ENCODE measurements at regions not wholly inside any gene's neighbourhood (a gene's known extent, or its start where the extent isn't known, plus 50 kb on each side); places are given as distances from the start of the nearest gene placed in this dataset.
"Not testable (repeated sequence)": the region's sequence is repeated elsewhere in the genome, so short reads cannot be mapped to it uniquely, and the experiment has no call there.

- DNase-seq, result no peak
Measured at GRCh38 chr7:85875398-85875797, 688.5 kb upstream of the SEMA3D start.

GRCh38 chr7:85866540-85866939 lies 679.7 kb upstream of the SEMA3D start:
- no peak for DNase-seq

GRCh38 chr7:85851571-85852193 lies 664.8 kb upstream of the SEMA3D start:
- no peak for DNase-seq

DNA sequence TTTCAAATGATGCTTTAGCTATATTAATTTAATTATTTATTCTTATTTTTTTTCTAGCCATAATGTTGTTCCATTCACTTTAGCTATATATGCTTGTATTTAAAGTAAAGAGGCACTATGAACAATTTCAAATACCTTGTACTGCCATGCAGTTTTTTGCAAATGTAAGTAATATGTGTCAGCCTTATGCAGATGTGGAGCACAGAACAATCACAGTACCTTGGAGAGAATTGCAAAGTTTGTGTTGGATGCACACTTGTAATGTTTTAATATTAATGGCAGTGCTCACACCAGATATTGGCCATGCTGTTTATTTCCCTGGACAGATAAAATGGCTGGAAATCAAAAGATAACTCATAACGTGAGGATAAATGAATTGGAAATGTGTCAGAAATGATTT lies 663.5 kb upstream of the SEMA3D start:
- DNase-seq, result no peak

- no peak for DNase-seq
Measured at GRCh38 chr7:85840554-85840953, 653.7 kb upstream of the SEMA3D start.

DNA sequence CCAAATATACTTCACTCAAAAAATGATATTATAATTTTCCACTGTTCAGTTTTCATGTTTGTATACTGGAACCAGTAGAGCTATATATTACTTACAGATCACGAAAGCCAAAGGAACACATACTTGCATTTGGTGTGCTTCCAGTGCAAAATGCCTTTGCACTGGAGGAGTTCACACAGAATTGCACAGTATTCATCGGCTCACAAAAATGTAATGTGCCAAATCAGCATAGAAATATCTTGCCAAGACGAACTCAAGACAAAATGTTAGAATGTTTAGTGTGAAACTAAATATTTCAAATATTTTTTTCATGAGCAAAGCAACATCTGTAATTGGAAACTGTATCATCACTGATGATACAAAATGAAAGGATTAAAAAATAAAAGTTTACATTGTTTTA lies 646.2 kb upstream of the SEMA3D start:
- DNase-seq, result no peak

- DNase-seq, result no peak
Measured at GRCh38 chr7:85830982-85831381, 644.1 kb upstream of the SEMA3D start.

GRCh38 chr7:85829817-85830432 lies 643.1 kb upstream of the SEMA3D start:
- no peak for DNase-seq

GRCh38 chr7:85829176-85829575 lies 642.3 kb upstream of the SEMA3D start:
- no peak for DNase-seq

- DNase-seq, result no peak
Measured at GRCh38 chr7:85828614-85829013, 641.8 kb upstream of the SEMA3D start.

- DNase-seq, result no peak
Measured at GRCh38 chr7:85823396-85824080, 636.7 kb upstream of the SEMA3D start.

DNA sequence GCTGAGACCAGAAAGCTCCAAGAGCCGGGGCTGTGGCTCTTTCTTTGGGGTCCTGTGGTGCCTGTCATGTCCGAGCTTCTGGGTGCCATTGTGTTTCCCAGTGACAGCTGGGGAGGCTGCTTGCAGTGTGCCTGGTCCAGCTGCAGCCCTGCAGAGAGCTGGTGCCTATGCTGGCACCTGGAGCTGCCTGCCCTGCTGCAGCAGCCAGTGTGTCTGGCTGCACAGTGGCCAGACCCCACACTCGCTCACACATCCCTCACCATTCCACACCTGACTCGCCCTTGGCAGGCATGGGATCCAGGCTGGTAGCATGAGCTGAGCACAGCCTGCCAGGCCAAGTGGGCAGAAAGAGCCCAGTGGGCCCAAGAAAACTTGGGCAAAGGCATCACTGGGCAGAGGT lies 635.1 kb upstream of the SEMA3D start:
- no peak for DNase-seq

DNA sequence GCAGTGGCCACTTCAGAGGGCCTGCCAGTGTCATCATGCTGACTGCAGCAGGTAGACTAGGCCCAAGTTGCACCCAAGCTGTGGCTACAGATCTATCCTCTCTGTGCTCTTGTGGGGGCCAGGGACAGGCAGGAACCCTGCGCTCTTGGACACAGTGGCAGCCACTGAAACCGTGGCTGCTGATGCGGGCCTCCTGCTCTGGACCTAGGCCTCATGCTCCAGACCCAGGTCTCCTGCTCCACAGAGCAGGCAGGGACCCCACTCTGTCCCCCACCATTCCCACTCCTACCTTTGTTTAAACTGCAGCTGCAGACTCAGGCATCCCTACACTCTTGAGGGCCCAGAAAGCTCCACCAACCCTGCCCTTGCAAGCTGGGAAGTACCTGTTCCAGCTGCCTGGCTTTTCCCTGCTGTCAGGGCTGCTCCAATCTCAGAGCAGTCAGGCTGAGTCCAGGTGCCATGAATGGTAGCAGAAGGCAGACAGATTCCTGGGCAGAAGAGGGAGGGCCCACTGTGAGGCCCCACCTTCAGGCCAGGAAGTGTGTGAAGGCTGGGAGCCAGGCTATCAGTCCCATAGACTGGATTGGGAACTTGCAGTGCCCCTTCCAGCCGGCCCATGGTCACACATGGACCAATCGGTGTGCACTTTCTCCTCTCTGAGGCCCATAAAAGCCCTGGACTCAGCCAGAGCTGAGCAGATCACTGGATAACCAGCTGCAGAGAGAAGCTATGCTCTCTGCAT lies 634.0 kb upstream of the SEMA3D start:
- DNase-seq, result no peak

DNA sequence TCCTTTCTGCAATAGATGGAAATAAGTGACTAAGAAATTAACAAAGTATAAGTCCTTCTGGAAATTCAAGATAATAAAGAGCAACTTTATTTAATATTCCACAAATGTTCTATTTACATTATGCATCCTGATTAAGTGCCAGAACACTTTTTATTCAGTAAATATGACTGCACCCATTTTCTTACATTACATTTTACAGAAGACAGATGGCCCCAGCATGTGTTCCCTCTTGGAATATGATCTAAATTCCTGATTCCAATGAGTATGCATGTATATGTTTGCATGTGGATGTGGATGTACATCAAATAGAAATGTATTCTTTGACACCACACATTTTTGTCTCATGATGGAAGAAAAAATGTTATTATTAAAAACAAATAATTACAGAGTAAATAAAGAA lies 628.7 kb upstream of the SEMA3D start:
- DNase-seq, result no peak

- DNase-seq, result no peak
Measured at GRCh38 chr7:85806321-85806720, 619.5 kb upstream of the SEMA3D start.

- DNase-seq, result no peak
Measured at GRCh38 chr7:85805656-85806055, 618.8 kb upstream of the SEMA3D start.

DNA sequence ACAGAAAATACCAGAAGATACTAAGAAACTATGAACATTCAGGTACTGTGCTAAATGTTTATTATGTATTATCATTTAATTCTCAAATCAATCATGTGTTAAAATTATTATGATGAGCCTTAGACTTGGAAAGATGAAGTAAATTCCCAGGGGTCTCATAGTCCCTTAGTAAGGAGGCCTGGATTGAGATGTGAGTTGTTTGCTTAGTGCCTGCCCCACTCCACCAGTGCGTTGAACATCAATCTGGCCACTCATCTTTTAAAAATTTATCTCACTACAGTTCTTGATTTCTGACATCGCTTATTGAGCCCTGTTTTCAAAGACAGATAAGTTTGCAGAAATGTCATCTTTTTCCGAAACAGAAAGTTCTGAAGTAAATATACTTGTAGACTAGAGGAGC lies 618.4 kb upstream of the SEMA3D start:
- DNase-seq, result no peak

DNA sequence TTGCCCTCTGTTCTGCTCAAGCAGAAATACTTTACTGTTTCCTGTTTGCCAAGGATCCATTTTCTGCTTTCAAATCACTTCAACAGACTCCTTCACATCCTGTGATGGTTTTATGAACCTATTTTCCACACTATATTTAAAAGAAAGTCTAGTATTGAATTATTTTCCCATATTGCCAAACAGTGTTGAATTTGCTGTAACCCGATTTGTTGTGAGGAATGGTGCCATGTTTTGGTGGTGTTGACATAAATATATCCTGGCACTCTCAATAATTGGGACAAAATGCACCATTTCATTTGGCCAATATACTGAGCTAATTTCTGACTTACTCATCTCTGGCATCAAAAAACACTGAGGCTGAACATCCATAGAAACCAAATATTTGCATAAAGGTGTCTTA lies 615.4 kb upstream of the SEMA3D start:
- no peak for DNase-seq

GRCh38 chr7:85796956-85797355 lies 610.1 kb upstream of the SEMA3D start:
- DNase-seq, result no peak

GRCh38 chr7:85791098-85791497 lies 604.2 kb upstream of the SEMA3D start:
- DNase-seq, result not testable (repeated sequence)

DNA sequence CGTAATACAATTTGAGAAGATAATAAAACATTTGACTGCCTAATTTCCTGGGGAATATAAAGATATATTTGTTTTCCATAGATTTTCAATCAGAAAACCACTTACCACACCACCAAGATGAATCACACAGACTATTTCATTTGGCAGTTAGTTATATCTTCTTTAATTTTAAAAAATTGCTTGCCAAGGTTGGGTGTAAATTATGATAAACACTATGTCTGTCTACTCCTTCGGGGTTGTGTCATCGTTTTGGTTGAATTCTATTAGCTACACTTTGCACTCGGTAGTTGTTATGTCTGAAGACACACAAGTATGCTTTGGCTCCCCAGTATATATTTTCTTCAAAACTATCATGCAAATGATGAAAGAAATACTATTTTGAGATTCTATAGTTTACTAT lies 594.8 kb upstream of the SEMA3D start:
- DNase-seq, result no peak

DNA sequence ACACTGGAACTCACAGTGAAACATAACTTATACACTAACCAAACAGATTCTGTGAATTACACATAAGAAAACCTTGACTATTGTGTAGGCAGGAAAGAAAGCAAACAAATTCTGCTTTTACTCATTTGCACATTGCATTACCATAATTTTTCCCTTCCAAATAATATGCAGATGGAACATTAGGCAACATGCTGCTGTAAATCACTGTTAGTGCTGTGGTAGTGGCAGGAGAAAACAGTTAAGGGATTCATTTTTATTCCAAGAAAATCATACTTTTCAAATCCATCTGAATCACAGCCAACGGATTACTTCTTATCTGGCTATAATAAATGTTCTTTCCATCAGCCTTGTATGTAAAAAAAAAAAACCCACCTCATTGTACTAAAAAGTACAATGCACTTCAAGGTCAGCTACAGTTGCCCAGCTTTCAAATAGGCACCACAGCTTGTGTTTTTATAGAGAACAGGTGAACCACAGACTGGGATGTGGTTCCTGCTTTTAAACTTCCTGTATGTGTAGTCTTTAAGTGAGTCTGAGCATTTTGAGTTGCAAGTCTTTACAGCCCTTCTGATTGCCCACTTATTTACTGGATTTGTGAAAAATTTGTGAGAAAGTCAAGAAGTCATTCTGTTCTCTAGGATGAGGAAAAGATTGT lies 590.0 kb upstream of the SEMA3D start:
- no peak for DNase-seq

GRCh38 chr7:85775431-85775830 lies 588.6 kb upstream of the SEMA3D start:
- DNase-seq, result no peak
